ENCODE measurements at regions not wholly inside any gene's neighbourhood (a gene's known extent, or its start where the extent isn't known, plus 50 kb on each side); places are given as distances from the start of the nearest gene placed in this dataset.

GRCh38 chr2:181771356-181771755, 91.0 kb upstream of the NEUROD1 start:
- DNase-seq: no peak

DNA sequence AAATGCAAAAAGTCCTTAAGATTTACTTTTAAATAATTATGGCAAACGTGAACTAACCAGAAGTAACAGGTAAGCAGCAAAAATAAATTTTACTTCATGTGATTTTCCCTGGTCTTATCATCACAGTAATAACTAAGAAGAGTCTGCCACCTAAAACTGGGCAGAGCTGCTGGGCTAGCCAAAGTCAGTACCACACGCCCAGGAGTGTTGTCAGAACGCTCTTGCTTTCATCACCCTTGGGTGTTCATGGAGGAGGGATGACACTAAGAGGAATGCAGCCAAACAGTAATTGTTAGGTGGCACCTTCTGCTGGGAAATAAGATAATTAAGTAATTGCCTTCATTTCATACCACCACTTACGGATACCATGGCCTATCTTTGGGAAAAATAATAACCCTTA, 92.0 kb upstream of the NEUROD1 start:
- DNase-seq: no peak

GRCh38 chr2:181772777-181773176, 92.5 kb upstream of the NEUROD1 start:
- DNase-seq: no peak

- no peak for DNase-seq
Measured at GRCh38 chr2:181774685-181775084, 94.4 kb upstream of the NEUROD1 start.

- DNase-seq: no peak
Measured at GRCh38 chr2:181776336-181776735, 96.0 kb upstream of the NEUROD1 start.

DNA sequence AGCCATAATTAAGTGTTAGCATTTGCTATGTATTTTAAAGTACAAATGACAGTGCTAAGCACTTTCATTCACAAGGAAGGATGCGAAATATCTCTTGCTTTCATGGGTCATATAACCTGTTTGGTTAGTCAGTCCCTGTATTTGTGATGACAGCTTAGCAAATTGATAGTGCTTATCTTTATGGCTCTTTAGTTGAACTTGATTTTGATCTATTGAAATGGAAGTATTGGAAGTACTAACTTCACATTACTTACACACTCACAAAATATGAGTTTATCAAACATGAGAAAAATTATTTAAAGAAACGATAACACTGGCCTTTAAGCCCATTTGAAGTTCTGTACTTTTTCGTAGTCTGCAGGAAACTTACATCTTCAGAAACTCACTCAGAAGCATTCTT, 97.4 kb upstream of the NEUROD1 start:
- no peak for DNase-seq

DNA sequence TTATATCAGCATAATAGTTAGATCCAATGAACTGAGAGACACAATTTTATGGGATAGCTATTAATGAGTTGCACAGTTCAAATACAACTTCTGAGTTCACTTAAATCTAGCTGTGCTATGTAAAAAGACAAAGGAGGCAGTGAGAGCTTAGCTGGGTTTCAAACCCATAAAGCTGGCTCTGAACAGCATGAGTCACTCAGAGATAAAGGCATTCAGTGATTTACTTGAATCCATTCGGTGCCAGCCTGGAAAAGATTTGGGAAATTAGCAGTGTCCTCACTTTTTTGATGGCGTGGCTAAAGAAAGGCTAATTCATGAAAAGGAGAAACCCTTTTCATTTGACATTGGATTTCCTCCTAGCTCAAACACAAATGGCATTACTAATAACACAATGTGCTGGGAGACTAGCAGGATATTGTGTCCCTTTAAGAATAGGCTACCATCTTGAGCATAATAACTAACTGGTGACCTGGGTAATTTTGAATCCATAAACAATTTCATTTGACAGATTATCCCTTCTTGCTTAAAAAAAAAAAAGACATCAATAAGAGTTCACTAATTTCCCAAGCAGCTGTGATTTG, 98.4 kb upstream of the NEUROD1 start:
- DNase-seq: no peak

DNA sequence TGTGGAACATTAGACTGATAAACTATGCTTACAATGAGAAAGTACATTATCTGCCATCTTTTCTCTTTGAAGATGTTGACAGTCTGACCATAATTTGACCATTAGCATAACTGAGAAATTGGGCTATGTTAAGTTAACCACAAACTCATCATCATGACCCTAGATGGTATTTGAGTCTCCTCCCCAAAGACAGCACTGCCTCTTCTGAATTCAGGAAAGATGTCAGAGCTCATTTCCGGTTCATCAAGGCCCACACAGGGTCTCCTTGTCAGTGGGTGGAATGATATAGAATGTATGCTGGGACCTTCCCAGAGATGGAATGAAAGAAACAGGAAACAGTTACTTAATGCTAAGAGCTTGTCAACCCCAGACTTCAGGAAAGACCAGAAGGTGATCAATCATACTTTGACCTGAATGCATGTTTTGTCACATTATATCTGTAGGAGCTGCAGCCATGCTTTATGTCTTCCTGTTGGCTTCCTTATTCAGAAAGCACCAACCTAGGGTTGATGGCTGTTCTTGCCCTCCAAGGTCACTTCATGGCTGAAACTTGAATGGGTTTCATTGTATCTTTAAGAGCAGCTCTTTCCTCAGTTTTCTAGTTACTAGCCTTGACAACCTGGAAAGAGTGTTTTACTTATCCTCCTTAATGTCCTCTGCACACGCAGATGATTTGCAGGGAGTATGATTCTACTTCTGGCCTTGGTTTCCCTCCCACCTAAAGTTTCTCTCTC, 99.1 kb upstream of the NEUROD1 start:
- DNase-seq: no peak

- DNase-seq: peak; percentile 65
Measured at GRCh38 chr2:181780047-181780651, 99.8 kb upstream of the NEUROD1 start.

DNA sequence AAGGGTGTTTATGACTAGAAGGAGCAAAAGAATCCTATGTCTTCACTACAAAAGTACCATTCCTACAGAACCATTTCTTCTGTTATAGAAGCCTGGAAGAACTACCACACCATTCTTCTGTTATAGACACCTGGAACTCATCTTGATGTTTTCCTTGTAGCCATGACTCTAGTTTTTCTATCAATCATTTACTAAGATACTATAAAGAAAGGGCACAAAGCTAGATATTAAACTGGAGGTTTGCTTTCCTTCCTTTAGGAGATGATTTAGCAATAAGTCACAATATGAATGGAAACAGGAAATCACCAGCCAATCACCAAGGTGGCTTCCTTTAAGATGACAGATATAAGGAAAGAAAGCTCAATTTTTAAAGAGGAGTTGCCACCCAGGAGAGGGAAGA, 100.3 kb upstream of the NEUROD1 start:
- DNase-seq: no peak

- no peak for DNase-seq
Measured at GRCh38 chr2:181781078-181781786, 100.9 kb upstream of the NEUROD1 start.

- no peak for DNase-seq
Measured at GRCh38 chr2:181782660-181783059, 102.3 kb upstream of the NEUROD1 start.

DNA sequence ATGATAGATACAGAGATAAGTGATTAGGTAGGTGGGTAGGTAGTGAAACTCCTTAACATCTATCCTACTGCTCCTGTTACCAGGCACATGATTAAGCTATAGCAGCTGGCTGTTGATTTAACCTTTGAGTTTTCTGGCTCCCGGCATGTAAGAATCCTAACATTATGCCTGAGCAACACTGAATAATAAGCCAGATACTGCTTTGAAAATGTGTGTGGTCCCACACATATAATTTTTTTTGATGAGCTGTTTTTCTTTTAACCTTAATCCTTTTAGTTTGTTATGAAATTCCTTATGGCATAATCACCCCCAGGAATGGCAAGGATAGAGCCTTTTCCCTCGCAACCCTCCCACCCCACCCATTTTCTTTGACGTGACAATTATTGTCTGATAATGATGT, 104.2 kb upstream of the NEUROD1 start:
- DNase-seq: no peak

DNA sequence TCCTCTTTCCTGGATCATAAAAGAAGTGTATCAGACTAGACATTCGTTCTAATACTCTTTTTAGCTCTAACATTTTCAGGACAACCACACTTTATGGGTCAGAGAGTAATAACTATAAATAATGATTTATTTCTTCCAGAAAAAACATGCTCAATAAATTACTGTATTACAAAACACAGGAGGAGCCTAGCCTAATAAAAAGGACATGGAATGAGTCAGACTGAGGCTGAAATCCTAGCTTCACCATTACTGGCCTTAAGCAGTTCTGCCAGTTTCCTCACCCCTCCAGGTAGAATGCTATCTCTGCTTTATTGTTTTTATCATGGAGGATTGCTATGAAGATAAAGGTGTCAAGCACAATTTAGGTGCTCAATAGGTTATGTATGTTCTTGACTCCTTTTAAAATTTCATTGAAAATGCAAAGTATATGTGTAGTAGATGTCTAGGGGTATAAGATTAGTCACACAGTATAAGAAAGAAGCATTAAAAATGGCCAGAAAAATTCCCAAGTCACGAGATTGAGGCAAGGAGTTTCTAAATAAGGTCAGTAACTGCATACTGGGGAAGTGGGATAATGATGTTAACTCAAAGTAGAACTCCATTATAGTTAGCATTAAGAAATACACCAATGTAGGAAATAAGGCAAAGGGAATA, 105.5 kb upstream of the NEUROD1 start:
- no peak for DNase-seq

DNA sequence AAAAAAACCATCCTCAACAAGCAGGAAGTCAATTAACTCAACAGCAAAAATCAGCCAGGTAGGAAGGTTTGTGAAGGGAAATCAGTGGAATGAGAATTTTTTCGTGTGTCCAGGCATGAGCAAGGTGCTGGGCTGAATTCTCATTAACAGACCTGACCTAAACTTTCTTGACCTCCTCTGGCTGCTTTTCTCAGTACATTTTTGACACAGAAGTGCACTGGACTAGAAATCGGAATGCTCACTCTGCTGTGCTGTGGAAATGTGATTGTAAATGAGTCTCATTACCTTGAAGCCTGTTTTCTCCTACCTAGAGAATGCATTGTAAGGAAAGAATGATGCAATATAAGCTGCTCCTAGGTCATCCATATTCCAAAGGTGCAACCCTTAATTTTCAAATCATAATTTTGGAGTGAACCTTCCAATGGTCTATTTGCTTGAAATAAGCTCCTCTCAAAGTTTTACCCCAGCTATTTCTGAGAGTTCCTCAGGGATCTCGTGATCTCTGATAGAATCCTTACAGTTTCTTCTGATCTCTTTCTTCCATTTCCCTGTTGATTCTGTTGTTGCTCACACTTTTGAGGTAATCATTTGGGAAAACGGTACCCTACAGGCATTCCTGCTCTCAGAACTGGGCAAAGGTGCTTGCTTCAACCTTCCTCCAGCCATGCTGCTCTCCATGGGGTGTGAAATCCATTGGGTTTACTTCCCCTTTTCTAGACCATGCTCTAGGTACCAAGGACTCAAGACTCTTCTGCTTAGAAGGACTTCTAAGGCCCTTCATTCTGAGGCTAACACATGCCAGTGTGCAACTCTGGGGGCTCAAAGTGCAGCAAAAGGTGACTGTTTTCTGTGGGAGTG, 104.9 kb upstream of the ITPRID2 start:
- no peak for DNase-seq

DNA sequence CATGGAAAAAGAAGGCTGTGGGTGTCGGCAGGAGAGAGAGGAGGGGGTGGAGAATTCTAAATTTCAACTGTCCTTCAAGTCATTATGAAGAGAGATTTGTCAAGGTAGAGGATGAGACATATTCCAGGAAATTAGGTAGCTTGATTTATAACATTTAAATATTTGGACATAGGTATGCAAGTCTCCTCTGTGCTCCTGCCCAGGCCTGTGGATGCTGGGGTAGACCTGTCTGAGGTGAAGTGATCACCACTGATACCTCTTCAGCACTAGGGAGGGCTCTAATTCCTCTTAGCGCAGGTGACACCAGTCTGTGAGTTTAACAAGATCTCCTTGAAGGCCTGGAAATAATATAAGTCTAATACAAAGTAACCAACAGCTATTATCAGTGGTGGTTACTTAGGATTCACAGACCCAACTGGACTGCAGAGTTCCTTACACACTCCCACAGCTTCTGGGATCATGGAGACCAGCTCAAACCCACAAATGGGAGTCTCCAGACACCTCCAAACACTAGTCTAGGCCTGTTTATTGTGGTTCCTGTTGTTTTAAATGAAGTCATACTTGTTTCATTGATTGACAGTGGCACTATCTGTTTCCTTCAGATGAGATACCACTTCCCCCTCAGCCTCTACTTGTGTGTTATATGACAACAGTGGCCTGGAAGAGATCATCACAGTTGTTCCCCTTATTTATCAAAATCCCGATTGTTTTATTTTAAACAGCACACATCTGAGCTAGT, 104.1 kb upstream of the ITPRID2 start:
- no peak for DNase-seq

DNA sequence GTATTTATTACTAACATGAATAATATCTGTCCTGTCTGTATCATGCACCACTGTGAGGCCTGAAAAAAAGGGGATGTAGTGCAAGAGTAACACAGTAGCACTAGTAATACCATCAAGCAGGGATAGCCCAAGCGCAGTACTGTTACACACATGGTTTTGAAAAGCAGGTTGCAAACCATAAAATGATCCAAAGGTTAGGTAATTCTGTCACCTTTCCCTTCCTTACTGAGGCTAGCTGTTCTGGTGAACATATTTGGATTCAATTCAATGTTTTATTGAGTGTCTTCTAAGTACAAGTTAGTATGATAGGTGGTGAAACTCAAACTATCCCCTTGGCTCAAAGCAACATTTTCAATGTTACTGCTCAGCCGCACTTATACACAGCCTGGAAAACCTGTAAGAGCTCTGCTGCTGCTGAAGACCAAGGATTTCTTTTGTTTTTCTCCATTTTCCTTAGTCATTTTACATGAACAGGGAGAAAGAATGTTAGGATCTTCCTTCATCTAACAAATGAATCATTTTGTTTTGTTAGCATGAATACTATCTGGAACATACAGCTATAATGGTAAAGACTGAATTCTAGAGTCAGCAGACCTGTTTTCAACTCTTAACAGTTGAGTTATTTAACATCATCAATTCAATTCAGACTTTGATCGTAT, 102.5 kb upstream of the ITPRID2 start:
- no peak for DNase-seq

GRCh38 chr2:181789827-181790448, 101.6 kb upstream of the ITPRID2 start:
- no peak for DNase-seq

DNA sequence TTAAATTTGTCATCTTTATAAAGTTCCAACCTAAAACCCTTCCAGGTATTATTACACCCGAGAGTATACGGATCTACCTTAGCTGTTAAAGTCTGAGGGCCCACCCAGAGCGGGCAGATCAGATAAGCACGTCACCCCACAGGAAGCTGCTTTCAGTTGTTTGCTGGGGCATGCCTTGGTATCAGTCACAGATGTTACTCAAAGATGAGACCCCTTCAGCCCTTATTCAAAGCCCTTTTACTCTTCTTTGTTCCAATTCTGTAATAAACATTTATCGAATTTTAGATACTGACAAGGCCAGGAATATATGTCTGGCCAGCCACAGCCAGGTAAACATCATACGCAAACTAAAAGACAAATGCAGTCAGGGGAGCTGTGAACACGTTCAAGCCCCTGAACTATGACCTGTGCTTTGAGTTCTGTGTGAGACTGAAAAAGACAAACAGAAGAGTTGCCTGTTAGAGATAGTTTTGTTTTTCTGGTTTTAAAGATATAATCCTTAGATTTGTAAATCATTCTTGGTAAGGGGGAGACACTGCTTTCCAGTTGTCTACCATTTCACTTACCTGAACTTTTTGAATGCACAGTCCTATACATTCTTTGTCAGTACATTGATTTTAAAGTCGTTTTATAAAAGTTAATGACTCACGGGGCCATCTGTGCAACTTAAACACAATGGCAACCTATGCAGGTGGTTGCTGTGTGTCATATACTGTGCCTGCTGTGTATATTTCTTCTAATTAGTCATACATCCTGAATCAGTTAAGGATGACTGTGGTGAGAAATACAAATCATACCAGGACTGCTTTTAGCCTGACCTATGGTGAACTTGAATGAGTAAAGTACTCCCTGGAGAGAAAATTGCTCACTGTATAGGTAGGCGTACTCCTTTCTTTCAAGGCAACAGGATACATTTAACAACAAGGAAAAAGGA, 100.5 kb upstream of the ITPRID2 start:
- DNase-seq: no peak
